OCI-LY3 (cell line): ENCODE measurements at regions not wholly inside any gene's neighbourhood (a gene's known extent, or its start where the extent isn't known, plus 50 kb on each side); places are given as distances from the start of the nearest gene placed in this dataset.

Source experiments
- EZH2phosphoT487 ChIP-seq: fragments of 200-600 bp; shearing (Covaris generic); IDR thresholded peaks from 2 replicates; pipeline ENCODE4 v1.6.1; 2018; ENCODE audit warnings: antibody characterized with exemption, mixed run types, low read depth
- TF ChIP-seq, protein P1 (sequence below): fragments of 200-600, 300-600 bp; sonication (generic); IDR thresholded peaks from 2 replicates; pipeline ENCODE4 v1.5.1; 2014; ENCODE audit warnings: antibody characterized with exemption, low read length, low read depth

DNA sequence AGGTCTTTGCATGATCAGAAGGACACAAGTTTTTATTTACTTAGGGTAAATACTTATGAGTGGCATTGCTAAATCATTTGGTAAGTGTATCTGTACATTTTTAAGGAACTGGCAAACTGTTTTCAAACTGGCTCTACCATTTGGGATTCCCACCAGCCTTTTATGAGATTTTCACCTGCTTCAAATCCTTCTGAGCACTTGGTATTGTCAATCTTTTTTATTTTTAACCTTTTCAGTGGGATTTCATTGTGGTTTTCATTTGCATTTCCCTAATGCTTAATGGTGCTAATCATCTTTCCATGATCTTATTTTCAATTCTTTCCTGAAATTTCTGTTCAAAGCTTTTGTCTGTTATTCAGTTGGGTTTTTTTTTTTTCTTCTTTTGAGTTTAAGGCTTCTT lies 475.6 kb downstream of the MAN2A1 start:
- TF ChIP-seq, protein P1, sequence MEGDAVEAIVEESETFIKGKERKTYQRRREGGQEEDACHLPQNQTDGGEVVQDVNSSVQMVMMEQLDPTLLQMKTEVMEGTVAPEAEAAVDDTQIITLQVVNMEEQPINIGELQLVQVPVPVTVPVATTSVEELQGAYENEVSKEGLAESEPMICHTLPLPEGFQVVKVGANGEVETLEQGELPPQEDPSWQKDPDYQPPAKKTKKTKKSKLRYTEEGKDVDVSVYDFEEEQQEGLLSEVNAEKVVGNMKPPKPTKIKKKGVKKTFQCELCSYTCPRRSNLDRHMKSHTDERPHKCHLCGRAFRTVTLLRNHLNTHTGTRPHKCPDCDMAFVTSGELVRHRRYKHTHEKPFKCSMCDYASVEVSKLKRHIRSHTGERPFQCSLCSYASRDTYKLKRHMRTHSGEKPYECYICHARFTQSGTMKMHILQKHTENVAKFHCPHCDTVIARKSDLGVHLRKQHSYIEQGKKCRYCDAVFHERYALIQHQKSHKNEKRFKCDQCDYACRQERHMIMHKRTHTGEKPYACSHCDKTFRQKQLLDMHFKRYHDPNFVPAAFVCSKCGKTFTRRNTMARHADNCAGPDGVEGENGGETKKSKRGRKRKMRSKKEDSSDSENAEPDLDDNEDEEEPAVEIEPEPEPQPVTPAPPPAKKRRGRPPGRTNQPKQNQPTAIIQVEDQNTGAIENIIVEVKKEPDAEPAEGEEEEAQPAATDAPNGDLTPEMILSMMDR: no peak
- no peak for TF ChIP-seq EZH2phosphoT487
